HG03064 (cell line): ENCODE measurements at regions not wholly inside any gene's neighbourhood (a gene's known extent, or its start where the extent isn't known, plus 50 kb on each side); places are given as distances from the start of the nearest gene placed in this dataset.
"Not testable (repeated sequence)": the region's sequence is repeated elsewhere in the genome, so short reads cannot be mapped to it uniquely, and the experiment has no call there.

Experiments used
- ATAC-seq: cut with Tn5 transposase; IDR thresholded peaks from one replicate; pipeline ENCODE4 v1.9.1; 2021; ENCODE audit warnings: low read depth; ENCODE audit not compliant: unreplicated experiment

DNA sequence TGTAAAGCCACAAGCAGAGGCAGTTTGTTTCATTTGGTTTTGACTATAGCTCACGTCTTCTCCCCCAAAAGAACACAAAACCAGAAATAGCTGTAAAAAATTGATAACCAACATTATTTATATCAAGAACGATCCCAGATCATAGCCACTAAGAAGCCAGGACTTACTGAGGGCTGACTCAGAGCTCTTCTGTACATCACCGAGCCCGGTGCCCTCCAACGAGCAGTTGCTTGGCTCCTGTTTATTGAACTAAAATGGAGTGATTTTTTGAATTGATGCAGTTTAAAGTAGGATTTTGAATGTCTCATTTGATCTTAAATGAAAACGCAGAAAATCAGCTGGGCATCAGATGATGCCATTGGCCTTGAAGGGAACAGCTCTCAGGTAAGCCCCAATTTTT lies 343.3 kb downstream of the INSIG2 start:
- ATAC-seq = no peak

DNA sequence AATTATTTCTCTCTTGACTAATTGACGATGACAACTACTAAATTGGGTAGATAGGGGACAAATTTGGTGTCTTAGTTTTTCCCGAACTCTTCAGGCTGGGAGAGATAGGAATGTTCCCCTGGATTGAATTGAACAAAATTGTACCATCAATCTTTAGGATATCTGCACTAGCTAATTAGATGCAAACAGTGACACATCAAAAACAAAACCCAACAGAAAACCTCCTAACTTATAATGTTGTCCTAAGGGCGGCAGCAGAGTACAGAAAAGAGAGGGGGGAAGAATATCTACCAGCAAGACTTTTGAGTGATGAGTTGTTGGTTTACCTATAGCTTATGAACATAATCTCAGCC lies 342.9 kb downstream of the INSIG2 start:
- no peak for ATAC-seq

DNA sequence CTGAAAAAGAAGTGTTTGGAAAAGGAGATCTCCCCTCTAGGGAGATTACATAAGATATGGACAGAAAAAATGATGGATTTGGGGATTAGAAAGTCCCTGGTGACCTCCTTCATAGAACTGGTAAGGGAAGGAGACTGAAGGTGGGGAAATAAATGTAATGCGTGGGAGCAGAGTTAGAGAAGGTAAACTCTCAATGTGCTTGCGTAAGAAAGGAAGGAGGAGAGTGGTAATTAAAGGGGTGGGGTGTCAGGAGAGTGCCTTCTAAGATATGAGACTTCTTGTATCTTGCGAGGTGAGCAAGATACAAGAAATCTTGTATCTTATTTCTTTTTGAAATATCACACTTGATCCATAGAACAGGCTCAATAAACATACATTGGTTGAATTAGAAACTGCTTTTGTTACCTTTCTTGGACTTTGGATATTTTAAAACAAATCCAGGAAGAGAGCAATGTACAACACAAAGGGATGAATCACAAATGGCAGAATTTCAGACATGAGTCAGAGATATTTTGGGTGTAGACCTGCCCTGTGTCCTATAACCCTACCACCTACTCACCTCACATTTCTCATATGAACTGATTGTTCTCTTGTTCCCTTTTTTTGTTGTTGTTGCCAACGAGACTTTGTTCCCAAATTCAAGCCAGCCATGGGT lies 342.4 kb downstream of the INSIG2 start:
- ATAC-seq = no peak

DNA sequence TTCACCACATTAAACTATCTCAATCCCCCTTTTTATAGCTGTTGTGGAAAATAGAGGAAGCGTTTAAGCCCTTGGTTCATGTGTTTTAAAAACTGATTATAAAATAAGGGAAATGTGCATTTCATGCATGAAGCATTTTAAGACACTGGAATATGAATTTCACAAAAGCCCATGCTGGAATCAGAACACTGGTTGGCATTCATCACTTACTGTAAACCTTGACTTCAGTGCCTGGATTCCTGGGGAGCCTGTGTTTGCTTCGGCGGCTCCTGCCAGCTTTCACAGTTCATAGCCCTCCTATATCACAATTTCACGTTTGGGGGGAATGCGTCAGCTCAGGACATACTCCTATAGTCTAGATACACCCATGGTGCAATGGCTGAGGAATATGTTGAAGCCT lies 336.9 kb downstream of the INSIG2 start:
- no peak for ATAC-seq

DNA sequence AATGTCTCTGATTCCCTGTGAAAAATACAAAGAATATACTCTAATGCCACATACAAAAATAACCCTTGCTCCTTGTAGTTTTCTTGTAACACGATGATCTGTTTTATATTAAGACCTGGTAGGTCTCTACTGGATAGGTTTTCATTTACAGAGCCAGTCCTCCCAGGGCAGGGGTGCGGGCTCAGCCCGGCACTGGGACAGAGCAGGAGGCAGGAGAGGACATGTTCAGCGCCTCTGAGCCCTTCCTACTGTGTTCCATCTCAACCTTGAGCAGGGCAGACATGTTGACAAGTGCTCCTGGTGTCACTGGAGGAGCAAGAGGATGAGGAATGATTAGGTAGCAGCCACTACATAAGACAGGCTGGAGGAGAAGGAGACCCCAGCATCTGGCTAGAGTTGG lies 335.5 kb downstream of the INSIG2 start:
- ATAC-seq = no peak

DNA sequence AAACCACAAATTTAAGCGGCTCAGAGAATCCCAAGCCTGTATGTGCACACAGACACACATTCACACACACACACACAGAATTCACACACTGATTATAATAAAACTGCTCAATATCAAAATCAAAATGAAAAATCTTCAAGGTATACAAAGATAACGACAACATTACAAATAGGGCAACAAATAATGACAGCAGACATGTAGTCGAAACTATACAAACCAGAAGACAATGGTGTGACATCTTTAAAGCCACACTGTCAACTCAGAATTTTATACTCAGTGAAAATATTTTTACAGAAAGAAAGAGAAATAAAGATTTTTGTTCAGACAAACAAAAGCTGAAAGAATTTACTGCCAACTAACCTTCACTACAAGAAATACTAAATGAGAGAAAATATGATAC lies 333.4 kb downstream of the INSIG2 start:
- no peak for ATAC-seq

DNA sequence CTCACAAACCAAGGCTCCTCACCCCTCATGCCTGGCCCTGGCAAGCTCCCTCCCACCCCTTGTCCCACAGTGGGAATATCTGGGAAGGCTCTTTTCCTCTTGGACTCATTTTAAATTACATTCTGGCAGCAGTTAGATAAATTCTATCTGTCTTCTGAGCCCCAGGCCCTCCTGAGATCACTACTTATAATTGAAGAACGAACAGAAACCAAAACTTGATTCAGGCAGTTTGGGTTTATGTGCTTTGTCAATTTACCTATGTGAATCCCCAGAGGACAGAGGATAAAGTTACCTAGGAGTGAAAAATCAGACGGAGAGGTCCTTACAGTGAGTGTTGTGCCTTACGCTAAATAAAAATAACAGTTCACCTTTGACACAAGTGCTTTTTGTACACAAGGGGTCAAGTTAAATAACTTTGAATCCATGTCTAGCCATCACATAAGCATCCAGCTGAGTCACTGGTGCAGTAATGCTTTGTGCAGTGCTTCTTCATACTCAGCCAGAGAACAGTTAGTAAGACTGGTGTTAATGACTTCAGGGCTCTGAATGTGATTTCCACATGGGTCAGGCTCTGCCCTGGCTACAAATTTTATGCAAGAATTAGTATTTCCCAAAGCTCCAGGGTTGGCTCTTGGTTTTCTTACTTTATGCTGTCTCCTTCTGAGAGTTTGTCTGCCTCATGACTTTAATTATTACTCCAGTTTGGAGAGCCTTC lies 329.3 kb downstream of the INSIG2 start:
- no peak for ATAC-seq

DNA sequence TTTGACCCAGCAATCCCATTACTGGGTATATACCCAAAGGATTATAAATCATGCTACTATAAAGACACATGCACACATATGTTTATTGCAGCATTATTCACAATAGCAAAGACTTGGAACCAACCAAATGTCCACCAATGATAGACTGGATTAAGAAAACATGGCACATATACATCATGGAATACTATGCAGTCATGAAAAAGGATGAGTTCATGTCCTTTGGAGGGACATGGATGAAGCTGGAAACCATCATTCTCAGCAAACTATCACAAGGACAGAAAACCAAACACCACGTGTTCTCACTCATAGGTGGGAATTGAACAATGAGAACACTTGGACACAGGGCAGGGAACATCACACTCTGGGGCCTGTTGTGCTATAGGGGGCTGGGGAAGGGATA lies 326.9 kb downstream of the INSIG2 start:
- ATAC-seq = not testable (repeated sequence)

DNA sequence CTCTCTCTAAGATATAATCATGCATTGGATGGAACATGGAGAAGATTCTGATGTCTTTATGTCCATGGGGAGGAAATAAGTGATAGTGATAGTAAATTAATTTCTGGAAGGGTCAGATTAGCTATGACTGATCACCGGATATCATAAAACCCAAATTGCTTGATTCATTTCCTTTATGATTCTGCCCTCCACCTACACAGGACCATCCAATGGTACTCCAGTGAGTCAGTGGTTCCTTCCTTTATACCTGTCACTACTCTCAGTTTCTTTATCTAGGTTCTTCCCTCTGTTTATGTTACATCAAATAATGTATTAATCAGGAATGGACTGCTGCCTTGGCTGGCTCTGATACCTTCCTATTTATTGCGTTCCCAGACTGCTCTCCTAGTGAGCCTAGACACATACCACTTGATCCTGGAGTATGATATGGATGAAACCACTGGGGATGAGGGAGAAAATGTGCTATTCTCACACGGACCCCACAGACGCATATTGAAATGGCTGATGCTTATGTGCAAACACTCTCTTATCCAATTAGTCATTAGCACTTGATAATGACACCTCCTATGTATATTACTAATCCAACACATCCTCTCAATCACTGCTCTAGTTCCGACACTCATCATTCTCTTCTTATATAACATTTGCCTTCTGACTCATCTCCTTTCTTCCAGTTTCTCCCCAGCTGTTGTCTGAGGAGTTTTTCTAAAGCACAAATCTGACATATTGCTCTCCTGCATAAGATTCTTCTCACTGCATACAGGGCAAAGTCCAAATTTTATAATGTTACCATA lies 315.6 kb downstream of the INSIG2 start:
- no peak for ATAC-seq

DNA sequence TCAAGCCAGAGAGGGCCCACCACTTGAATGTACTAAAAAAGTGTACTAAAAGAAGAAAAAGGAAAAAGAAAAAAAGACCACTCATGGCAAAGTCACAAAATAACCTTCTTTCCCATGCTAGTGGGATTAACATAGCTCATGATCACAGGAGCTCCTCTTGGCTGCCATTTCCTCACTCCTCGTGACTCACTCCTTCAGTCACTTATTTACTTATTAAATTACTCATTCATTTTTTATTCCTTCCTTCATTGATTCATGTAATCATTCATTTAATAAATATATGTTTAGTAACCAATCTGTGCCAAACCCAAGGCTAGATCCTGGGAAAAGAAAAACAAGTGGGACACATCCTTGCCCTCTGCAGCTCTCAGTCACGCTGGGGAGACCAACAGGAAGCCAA lies 300.5 kb downstream of the INSIG2 start:
- ATAC-seq = no peak

DNA sequence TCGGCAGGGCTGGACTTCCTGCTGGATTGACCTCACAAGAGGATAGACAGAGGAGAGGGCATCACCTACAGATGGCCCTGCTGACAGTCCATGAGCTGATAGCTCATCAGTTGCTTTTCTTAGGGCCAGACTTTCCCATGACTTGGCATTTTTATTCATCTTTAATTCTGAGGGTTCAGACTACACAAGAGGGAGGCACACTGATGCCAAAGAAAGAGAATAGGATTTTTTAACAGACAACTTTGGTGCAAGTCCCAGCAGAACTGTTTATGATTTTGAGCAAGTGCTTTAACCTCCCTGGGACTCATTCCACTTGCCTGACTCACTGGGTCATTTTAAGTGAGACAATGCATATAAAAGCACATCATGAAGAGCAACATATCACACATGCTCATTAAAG lies 299.2 kb downstream of the INSIG2 start:
- ATAC-seq = no peak

DNA sequence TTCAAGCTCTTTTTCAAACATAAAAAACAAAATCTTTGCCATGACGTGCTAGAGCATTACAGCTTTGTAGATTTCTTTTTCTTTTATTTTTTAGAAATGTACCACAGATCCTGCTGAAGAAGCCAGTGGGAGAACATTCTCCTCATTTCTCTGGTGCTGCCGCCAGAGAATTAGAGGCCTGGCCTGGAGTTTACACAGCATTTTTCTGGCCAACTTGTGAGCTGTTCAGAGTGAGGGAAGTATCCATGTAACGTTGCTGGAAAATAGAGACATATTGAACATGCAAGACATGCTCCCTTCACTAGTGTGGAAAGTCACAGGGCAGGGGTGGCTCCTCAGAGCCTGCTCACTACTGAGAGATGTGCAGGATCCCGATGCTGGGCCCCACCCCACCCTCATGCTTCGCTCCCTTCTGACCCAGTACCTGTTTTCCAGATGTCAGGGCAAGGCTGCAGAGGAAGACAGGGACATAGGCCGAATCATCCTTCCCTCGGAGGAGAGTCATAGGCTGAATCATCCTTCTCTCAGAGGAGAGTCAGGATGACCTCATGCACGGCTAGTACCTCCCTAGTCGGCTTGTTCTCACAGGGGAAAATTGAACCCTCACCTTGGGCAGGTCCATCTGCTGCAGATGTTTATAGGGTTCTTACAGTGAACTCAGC lies 298.5 kb downstream of the INSIG2 start:
- no peak for ATAC-seq

DNA sequence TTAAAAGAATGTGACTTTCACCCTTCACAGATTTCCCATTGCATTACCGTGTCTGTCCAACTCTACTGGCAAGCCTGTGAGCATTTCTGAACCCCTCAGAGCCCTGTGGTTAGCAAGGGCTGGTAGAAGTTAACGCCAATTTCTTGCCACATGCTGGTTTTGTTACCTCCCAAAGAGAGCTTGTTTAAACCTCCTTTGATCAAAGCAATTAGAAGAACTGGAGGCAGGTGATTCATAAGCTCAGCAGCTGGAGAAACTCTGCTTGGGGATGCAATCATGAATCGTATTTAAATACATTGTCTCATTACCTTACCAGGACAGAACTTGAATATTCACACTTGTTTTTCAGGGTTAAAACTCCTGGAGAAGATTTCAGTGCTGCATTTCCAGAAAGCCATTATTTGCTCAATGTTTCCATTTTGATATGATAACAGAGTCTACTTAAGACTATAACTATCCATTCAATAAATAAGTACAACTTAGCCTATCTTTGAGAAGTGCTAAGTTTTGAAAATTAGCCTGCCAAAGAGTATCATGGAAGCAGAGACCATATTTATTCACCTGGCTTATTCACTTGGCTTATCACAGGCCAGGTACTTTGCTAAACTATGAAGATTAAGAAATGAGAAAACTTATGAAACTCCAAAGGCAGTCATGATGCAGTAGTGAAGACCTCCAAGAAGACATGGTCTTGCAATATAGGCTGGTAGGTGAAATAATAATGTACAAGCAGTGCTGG lies 292.8 kb downstream of the INSIG2 start:
- ATAC-seq = no peak

DNA sequence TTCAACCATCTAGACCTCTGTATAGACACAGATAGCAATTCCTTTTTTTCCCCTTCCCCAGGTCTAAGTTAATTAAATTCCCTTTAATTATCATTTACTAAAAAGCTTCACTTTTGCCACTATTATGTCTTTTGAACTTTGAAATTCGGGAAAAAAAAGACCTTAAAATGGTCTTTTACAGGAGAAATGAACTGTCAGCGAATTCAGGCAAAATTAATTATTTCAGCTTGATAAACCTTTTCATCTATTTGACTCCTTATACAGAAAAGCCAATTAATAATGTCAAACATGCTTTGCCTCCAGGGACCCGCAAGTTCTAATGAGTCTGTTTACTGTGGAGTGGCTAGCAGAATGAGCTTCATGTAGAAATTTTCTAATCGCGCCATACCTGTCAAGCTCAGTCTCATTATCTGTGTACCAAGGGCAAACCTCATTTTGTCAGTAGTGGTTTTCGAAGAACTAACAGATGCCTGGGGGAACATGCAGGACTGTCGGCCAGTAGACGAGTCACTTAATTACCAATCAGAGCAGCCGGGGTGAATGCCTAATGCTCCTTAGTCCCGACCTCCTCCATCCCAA lies 287.7 kb downstream of the INSIG2 start:
- no peak for ATAC-seq

DNA sequence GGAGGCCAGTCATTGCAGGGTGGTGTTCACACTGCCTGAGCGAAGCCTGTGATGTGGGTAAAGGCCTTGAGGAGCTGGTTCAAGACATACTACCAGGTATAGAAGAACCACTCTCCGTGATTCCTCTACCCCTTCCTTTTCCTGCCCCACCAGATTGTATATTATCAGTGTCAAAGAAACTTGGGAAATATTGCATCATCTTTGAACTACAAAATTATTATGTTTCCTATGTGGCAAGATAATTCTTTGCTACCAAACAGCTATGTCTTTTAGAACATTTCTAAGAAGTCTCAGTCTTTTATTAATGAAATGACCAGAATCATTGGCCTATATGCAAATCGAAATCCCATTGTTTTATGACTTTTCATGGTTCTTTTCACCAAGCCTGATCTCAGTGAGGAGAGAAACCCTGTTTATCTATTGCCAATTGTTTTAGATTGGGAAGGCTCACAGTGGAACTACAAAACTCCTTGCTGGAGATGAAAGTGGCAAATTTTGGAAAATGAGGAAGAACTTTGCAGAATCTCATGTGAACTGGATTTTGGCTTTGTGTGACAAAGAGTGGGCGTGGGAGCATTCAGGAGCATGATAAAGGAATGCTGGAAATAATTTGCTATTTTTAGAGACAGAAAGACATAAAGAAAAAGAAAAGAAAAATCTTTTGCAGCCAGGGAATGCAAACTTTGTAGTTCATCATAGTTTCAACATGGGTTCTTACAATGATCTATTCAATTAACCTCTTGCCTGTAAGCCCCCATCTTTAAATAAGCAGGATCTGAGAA lies 286.9 kb downstream of the INSIG2 start:
- ATAC-seq = no peak

DNA sequence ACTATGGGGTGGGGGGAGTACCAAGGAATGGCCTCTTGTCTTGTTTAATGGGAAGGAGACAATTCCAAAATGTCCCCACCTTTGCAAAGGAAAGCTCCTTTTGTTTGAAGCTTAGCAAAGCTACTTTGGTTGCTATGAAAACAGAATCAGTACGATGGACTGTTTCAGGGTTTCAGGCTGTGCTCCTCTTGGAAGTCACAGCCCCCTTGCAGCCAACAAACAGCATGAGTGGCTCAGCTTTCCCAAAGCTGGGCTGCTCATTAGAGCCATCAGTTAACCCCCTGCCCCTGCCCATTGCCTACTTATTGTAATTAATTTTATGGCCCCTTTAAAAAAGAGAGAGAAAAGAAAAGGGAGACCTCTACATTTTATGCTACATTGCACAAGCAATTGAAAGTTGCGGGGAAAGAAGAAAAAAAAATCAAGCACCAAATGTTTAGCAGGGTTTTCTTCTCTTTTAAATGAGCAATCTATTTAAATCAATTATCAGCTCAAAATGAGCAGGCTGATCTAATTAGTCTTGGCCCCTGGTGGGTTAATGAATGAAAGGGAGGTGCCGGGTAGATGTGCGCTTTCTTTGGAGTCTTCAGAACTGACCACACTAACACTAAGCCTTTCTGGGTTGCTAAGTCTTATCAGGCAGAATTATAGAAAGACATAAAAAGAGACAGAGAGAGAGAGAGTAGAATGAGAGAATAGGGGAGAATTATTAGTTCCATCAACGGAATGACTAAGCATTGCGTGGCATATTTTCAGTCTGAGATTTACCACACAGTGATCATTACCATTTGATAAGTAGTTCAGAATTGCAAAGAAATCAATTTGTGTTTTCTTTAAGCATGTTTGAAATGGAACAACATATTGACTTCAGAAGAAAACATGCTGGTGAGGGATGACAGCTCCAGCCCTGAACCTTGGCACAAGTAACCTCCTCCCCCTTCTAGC lies 284.9 kb downstream of the INSIG2 start:
- ATAC-seq = no peak

DNA sequence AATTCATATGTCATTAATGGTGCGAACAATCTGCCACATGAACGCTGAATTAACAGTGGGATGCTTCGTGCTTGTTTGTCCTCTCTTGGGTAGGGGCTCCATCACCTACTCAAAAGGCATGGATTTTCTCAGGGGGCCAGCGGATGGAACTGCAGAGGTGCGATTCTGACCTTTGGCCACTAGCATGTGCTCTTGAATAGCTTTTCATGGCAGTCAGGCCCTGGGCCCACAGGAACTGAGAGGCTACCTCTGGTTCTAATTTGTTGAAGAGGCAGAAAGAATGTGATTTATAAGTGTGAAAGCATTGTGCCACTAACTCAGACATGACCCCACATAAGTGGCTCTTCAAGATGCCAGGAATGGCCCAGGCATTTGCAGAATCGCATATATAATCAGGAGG lies 283.2 kb downstream of the INSIG2 start:
- no peak for ATAC-seq

DNA sequence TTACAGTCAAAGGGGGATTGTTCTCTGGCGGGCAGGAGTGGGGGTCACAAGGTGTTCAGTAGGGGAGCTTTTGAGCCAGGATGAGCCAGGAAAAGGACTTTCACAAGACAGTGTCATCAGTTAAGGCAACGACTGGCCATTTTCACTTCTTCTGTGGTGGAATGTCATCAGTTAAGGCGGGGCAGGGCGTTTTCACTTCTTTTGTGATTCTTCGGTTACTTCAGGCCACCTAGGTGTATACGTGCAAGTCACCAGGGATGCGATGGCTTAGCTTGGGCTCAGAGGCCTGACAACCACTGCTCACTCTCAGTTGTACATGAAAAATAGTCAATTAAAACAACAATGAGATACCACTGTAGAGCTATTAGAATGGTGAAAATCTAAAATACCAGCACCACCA lies 281.2 kb downstream of the INSIG2 start:
- not testable (repeated sequence) for ATAC-seq
